Gastrocnemius medialis (tissue), 4 donors: ENCODE measurements at regions not wholly inside any gene's neighbourhood (a gene's known extent, or its start where the extent isn't known, plus 50 kb on each side); places are given as distances from the start of the nearest gene placed in this dataset.

ENCODE experiments used
- CTCF ChIP-seq, 5 experiments: fragments of 450-650 bp in 3 of 5; fragments of 200-600 bp in 2 of 5; sonication (generic) in 2 of 5; IDR thresholded peaks in 4 of 5; conservative IDR thresholded peaks in 1 of 5; 1 replicate in 4 of 5; 2 replicates in 1 of 5; pipeline ENCODE4 v1.5.1; 2016 to 2019; ENCODE audit warnings: antibody characterized with exemption in 5 of 5, mild to moderate bottlenecking in 3 of 5, moderate library complexity in 3 of 5
- POLR2A ChIP-seq, 2 donors: fragments of 450-650 bp; IDR thresholded peaks; one replicate each; pipeline ENCODE4 v1.6.1; 2017; ENCODE audit warnings: antibody characterized with exemption in 2 of 2, mild to moderate bottlenecking in 2 of 2, moderate library complexity in 2 of 2

- TF ChIP-seq CTCF (IDR thresholded peaks at IDR 0.05 in 4 of 5, conservative IDR thresholded peaks at IDR 0.05 in 1 of 5): no peak
- TF ChIP-seq POLR2A (IDR thresholded peaks at IDR 0.05): no peak
Measured at GRCh38 chr10:131574363-131574706, 262.8 kb upstream of the TCERG1L start.
